Activated CD4-positive, alpha-beta T cell treated with anti-CD3 and anti-CD28 coated beads, Interleukin-2, amount 50 U/mL, for 16 hours (primary cell): ENCODE measurements at regions not wholly inside any gene's neighbourhood (a gene's known extent, or its start where the extent isn't known, plus 50 kb on each side); places are given as distances from the start of the nearest gene placed in this dataset.
"Not testable (repeated sequence)": the region's sequence is repeated elsewhere in the genome, so short reads cannot be mapped to it uniquely, and the experiment has no call there.

ENCODE experiments used
- DNase-seq: peaks from one replicate; pipeline ENCODE4 v3.0.0-alpha.2; 2020

DNA sequence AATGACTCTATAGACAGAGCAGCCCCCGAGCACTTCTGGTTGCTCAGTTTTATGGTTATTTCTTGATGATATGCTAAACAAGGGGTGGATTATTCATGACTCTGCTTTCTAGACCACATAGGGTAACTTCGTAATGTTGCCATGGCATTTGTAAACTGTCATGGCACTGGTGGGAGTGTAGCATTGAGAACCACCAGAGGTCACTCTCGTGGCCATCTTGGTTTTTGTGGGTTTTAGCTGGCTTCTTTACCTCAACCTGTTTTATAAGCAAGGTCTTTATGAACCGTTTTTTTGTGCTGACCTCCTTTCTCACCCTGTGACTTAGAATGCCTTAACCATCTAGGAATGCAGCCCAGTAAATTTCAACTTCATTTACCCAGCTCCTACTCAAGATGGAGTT is 1036.2 kb upstream of the FLRT2 start:
- no peak for DNase-seq

DNA sequence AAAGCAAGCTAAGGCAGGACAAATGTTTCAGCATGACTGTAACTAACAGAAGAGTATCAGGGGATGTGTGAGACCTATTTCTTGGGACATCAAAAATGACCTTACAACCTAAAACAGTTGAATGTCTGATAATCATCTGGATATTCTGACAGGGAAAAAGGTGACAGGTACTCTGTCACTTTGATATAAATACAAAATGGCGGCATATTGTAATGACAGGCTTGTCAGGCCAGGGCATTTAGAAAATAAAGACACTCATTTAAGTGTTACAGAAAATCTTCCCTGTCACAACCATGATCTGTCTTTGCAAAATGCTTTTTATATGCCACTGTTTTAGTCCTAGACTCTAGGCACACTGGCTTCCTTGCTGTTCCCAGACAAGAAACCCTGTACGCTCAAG is 1033.3 kb upstream of the FLRT2 start:
- DNase-seq, result no peak

DNA sequence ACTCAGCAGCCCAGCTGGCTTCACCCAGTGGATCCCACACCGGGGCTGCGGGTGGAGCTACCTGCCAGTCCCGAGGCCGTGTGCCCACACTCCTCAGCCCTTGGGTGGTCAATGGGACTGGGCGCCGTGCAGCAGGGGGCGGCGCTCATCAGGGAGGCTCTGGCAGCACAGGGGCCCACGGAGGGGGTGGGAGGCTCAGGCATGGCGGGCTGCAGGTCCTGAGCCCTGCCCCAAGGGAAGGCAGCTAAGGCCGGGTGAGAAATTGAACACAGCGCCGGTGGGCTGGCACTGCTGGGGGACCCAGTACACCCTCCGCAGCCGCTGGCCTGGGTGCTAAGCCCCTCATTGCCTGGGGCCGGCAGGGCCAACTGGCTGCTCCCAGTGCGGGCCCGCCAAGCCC is 1017.1 kb upstream of the FLRT2 start:
- not testable (repeated sequence) for DNase-seq

DNA sequence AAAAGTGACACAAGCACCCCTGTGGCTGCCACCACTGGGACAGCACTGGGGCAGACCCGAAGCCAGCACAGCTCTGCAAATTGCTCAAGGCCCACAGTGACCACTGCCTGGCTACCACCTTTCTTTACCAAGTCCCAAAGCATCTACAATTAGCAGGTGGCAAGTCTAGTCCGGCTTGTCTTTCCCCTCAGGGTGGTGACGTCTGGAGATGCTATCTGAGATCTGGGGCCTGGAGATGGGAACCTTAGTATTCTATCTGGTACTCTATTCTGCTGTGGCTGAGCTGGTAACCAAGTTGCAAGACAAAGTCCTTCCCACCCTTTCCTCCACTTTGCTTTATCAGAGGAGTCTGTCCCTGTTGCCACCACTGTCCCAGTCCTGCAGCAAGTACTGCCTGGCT is 1010.1 kb upstream of the FLRT2 start:
- DNase-seq, result no peak

GRCh38 chr14:84520711-84521338 is 1009.1 kb upstream of the FLRT2 start:
- no peak for DNase-seq

DNA sequence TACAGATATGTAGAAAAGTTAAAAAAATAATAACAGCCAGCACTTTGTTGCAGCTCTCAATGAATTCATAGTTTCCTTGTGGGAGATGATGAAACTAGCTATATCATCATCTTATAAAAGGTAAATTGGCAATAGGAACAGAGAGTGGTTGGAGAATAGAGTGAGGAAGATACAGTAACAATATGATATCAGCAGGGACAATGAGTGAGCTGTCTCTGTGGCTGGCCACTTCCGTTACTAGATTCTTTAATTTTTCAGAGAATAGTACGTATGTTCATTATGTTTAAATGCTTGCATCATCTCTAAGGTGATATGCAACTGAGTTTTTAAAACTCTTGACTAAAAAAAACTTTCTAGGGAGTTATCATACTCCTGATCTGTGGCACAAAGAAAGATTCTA is 1006.2 kb upstream of the FLRT2 start:
- no peak for DNase-seq

DNA sequence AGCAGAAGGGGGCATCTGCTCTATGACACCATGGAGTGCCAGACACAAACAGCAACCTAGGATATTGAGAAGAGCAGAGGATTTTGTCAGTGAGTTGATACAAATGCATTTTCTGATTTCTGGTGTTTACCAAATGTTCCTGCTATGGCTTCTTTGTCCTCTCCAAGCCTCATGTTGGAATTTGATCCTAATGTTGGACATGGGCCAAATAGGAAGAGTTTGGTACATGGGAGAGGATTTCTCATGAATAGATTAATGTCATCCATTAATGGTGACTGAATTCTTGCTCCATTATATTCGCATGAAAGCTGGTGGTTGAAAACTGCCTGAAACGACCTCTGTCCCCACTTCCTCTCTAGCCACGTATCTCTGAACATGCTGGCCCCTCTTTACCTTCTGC is 1002.2 kb upstream of the FLRT2 start:
- DNase-seq, result no peak

DNA sequence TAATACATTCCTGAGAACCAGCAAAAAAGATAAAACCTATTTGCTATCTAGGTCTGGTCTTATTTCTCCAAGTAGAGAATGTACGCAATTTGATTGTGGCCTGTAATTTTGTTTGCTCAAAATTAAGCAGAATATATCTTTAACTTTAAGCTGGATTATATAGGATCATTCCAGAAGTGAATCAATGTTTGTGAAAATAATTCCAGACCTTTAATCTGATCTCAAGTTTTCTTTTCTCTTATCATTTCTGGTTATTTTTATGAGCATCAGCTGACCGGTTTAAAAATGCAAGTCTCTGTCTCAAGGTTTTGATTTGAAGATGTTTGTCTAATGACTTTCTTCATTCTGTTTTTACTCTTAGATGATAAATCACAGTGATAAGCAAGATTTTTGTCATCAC is 997.9 kb upstream of the FLRT2 start:
- no peak for DNase-seq

DNA sequence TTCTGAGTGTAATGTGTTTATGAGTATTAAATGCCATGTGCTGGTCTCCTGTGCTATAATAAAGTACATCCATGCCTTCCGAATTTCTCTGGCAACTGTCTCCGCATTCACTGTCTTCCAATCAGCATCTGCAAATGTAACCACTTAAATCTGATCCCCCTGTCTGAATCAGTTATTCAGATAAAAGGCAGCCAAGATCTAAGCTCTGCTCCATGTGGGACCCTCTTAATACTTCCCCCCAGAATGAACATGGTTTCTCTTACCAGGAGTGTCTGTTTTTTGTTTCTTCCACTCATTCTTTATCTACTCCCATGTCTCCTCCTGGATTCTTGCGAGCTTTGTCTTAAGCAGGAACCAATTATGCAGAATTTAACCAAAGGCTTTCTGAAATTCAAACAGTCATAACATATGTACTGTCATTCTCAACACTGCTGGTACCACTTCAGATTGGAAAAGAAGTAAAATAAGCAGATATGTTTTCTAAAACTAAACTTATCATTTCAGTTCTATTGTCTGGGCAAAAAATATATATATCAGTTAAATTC is 996.7 kb upstream of the FLRT2 start:
- no peak for DNase-seq

GRCh38 chr14:84533791-84534190 is 996.2 kb upstream of the FLRT2 start:
- no peak for DNase-seq

DNA sequence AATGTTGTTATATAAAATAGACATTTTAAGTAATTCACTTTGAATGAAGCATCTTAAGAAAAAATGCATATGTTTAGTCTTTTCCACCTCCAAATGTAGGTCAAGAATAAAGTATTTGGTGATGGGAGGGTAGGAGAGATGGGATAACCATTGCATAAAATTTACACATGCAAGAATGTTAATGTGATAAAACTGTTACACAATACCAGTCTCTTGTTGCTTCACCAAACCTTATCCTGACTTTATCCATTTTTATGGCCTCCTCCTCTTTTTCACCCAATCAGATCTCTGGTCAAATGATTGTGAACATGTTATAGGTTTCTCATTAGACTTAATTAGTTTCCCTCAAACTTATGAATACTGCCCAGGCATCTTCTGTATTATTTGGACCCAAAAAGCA is 994.5 kb upstream of the FLRT2 start:
- no peak for DNase-seq

- no peak for DNase-seq
These were observed 994.0 kb upstream of the FLRT2 start for GRCh38 chr14:84535976-84536375.

- no peak for DNase-seq
These were observed 988.9 kb upstream of the FLRT2 start for GRCh38 chr14:84541018-84541417.

GRCh38 chr14:84543859-84544258 is 986.1 kb upstream of the FLRT2 start:
- DNase-seq, result no peak

DNA sequence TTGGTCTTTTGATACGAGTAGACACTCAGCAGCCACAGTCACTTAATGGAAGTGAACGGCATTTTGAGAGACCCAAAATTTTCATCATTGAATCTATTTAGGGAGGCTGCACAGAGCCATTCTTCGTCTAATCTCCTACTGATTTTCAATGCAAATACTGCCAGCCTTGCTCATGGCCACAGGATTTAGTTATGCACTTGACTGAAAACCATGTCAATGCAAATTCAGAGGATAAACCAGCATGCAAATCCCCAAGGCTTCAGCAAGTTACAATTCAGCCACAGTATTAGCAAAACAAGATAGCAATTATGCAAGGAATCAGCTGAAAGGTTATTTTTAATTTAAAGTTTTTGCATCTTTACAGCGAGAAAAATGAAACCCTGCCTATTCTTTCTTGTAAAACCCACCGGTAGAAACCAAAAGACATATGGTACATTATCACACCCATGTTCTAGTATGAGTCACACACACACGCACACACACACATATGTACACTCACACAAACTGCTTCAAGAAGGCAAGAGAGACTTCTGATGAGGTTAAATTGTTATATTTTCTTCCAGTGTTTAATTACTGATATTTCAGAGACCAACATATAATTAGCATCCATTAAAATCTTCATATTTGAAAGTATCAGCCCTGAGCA is 985.3 kb upstream of the FLRT2 start:
- no peak for DNase-seq

- DNase-seq, result no peak
These were observed 983.7 kb upstream of the FLRT2 start for GRCh38 chr14:84546236-84546635.

DNA sequence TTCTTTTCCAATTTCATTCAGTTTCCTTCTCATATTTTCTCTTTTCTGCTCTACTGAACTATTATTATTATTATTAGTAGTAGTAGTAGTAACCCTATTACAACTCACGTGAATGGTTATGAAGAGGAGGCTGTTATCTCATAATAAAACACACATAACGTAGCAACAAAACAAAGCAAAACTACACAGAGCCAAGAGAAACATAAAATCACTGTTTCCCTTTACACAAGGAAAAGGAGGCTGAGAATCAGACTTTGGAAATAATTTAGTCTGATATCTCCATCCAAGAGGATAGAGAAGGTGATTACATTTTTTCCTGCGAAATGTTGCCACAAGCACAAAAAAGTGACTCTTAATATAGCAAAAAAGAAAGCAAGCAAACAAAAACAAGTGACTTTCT is 975.8 kb upstream of the FLRT2 start:
- no peak for DNase-seq

- DNase-seq, result no peak
These were observed 974.5 kb upstream of the FLRT2 start for GRCh38 chr14:84555493-84555892.

DNA sequence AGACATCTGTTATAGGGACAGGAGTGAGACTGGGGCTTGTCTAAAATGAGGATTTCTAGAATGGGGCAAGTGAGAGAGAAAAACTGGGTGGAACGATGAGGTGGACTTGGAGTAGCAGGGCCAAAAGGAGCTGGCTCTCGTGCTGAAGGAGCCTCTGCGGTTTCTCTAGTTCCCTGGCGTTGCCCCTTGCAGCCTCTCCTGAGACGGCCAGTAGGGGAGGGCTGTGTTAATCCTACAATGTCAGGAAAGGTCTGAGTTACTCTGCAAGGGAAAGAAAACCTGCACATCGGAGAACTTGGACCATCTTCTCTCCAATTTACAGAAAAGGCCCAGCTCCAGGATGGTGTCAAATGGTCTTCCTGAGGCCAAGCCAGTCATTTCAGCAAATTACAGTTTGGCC is 963.8 kb upstream of the FLRT2 start:
- no peak for DNase-seq

GRCh38 chr14:84575681-84576080 is 954.3 kb upstream of the FLRT2 start:
- DNase-seq, result no peak

- DNase-seq, result no peak
These were observed 950.7 kb upstream of the FLRT2 start for GRCh38 chr14:84579292-84579691.

GRCh38 chr14:84581041-84581440 is 948.9 kb upstream of the FLRT2 start:
- no peak for DNase-seq

- no peak for DNase-seq
These were observed 945.4 kb upstream of the FLRT2 start for GRCh38 chr14:84584511-84584910.

DNA sequence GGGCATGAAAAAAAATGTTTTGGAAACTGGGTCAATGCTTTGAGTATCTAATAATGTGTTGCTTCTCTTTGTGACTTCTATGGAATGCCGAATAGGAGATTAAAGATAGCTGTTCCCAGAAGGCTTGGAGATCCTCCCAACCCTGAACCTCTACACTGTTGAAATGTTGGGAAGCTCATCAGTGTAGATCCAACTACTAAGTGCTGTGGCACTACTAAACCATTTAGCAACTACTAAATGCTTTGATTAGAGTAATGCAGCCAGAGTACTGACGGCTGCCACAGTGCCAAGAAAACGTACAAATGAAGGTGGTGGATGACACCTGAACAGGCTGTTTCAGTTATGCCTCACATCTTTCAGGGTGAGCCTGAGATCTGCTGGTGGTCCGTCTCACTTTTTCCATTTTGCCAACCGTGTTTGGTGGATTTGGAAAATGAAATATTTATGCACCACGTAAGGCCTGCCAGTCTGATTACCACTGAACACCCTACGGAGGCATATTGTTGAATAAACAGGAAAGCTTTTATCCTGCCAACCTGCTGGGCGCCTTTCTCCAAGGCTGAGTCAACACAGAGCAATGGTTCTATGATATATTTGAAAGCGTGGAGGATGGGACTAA is 938.0 kb upstream of the FLRT2 start:
- no peak for DNase-seq
